Loucy (cell line): ENCODE measurements at regions not wholly inside any gene's neighbourhood (a gene's known extent, or its start where the extent isn't known, plus 50 kb on each side); places are given as distances from the start of the nearest gene placed in this dataset.

Experiments
- H2AFZ ChIP-seq: fragments of 200-600 bp; sonication (generic); 2 replicates; pipeline ENCODE4 v1.6.0; 2016; ENCODE audit warnings: antibody characterized with exemption, mild to moderate bottlenecking, low read length, moderate library complexity
- H3F3A ChIP-seq: fragments of 200-600 bp; 2 replicates; pipeline ENCODE4 v1.6.0; 2016; ENCODE audit warnings: antibody characterized with exemption, low read depth, mild to moderate bottlenecking
- H3K27me3 ChIP-seq: fragments of 200-600 bp; sonication (generic); 2 replicates; pipeline ENCODE4 v1.6.1; 2014; ENCODE audit warnings: low read length, mild to moderate bottlenecking; ENCODE audit not compliant: insufficient read depth, poor library complexity, severe bottlenecking
- H3K36me3 ChIP-seq: fragments of 200-600 bp; sonication (generic); 2 replicates; pipeline ENCODE4 v1.6.1; 2016; ENCODE audit warnings: low read length; ENCODE audit not compliant: insufficient read depth
- H3K4me1 ChIP-seq: fragments of 200-600 bp; sonication (generic); 2 replicates; pipeline ENCODE4 v1.5.1; 2014; ENCODE audit warnings: low read length, mild to moderate bottlenecking; ENCODE audit not compliant: insufficient read depth, poor library complexity, severe bottlenecking
- H3K4me2 ChIP-seq: fragments of 200-600 bp; sonication (generic); 2 replicates; pipeline ENCODE4 v1.6.0; 2014; ENCODE audit warnings: antibody characterized with exemption, low read length, low read depth, mild to moderate bottlenecking; ENCODE audit not compliant: poor library complexity, severe bottlenecking
- H3K4me3 ChIP-seq: fragments of 200-600 bp; sonication (generic); 2 replicates; pipeline ENCODE4 v1.5.1; 2014; ENCODE audit warnings: low read length, mild to moderate bottlenecking, mixed read lengths; ENCODE audit not compliant: poor library complexity, severe bottlenecking
- H3K79me2 ChIP-seq: fragments of 200-600 bp; sonication (generic); 2 replicates; pipeline ENCODE4 v1.6.1; 2014; ENCODE audit warnings: low read length; ENCODE audit not compliant: insufficient read depth
- H3K9ac ChIP-seq: fragments of 200-600 bp; sonication (generic); 2 replicates; pipeline ENCODE4 v1.6.0; 2014; ENCODE audit warnings: mild to moderate bottlenecking, low read depth, low read length, moderate library complexity; ENCODE audit not compliant: poor library complexity, severe bottlenecking
- H3K9me2 ChIP-seq: fragments of 200-600 bp; sonication (generic); replicated peaks from 2 replicates; pipeline ENCODE4 v1.6.1; 2016; ENCODE audit warnings: low read depth, low read length, mixed read lengths
- H3K9me3 ChIP-seq: fragments of 200-600 bp; sonication (generic); 2 replicates; pipeline ENCODE4 v1.6.1; 2014; ENCODE audit warnings: mild to moderate bottlenecking, antibody characterized with exemption, low read length, low read depth; ENCODE audit not compliant: insufficient read depth
- H4K20me1 ChIP-seq: fragments of 200-600 bp; sonication (generic); 2 replicates; pipeline ENCODE4 v1.6.0; 2014; ENCODE audit warnings: antibody characterized with exemption, low read length, mild to moderate bottlenecking; ENCODE audit not compliant: insufficient read depth, poor library complexity, severe bottlenecking
- EZH2phosphoT487 ChIP-seq: fragments of 200-600 bp; IDR thresholded peaks from 2 replicates; pipeline ENCODE4 v1.6.1; 2018; ENCODE audit warnings: antibody characterized with exemption, mild to moderate bottlenecking, moderate library complexity, borderline replicate concordance
- TF ChIP-seq, protein P1 (sequence below): fragments of 200-600 bp; sonication (generic); conservative IDR thresholded peaks from 2 replicates; pipeline ENCODE4 v1.5.1; 2014; ENCODE audit warnings: mild to moderate bottlenecking, antibody characterized with exemption, low read length

DNA sequence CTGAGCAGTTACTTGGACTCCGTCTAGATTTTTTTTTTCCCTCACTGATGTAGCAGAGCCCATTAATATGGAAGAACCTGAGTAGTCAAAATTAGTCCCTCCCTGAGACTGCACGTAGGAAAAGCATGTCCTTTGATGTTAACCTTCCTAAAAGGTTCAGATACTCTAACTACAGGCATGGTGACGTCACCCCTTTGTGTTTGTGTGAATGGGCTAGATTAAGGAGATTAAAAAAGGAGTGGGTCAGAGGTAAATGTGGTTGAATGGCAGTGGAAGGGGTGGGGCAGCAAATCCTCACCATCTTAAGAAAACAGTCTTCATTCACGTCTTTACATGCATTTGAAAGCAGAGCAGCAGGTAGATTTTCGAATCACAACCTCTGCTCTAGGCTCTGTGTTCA is 521.1 kb downstream of the TFAP2B start:
- no peaks in the 10 kb centered on the region for H3K27me3 ChIP-seq
- no peaks in the 10 kb centered on the region for H3K9me2 ChIP-seq
- no peaks in the 10 kb centered on the region for H3K9me3 ChIP-seq
- H3K4me3 ChIP-seq, result no peak overlapping the region
- H3F3A ChIP-seq, result no peaks in the 10 kb centered on the region
- no peak overlapping the region for H3K4me2 ChIP-seq
- no peaks in the 10 kb centered on the region for H3K36me3 ChIP-seq
- H3K9ac ChIP-seq, result no peak overlapping the region
- no peaks in the 10 kb centered on the region for H4K20me1 ChIP-seq
- H2AFZ ChIP-seq, result no peak overlapping the region
- no peaks in the 10 kb centered on the region for H3K4me1 ChIP-seq
- H3K79me2 ChIP-seq, result no peaks in the 10 kb centered on the region
- TF ChIP-seq, protein P1, sequence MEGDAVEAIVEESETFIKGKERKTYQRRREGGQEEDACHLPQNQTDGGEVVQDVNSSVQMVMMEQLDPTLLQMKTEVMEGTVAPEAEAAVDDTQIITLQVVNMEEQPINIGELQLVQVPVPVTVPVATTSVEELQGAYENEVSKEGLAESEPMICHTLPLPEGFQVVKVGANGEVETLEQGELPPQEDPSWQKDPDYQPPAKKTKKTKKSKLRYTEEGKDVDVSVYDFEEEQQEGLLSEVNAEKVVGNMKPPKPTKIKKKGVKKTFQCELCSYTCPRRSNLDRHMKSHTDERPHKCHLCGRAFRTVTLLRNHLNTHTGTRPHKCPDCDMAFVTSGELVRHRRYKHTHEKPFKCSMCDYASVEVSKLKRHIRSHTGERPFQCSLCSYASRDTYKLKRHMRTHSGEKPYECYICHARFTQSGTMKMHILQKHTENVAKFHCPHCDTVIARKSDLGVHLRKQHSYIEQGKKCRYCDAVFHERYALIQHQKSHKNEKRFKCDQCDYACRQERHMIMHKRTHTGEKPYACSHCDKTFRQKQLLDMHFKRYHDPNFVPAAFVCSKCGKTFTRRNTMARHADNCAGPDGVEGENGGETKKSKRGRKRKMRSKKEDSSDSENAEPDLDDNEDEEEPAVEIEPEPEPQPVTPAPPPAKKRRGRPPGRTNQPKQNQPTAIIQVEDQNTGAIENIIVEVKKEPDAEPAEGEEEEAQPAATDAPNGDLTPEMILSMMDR, result no peak
- no peak for TF ChIP-seq EZH2phosphoT487

DNA sequence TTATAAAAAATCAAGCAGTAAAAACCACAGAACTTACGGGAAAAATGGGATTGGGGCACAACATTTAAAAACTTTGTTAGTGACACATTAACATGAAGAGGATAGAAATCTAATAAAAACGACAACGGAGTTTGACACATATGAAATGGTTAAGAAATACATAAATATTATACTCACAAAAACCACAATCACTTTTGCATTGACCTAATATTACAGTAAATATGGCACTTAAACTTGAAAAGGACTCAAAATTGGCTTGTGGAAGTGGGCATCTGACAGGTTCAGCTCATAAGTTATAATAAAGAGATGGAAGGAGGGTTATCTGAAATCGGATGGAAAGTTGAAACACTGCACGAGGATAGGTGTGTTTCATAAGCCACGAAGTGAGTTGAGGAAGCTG is 523.7 kb downstream of the TFAP2B start:
- H3K9ac ChIP-seq, result no peak overlapping the region
- no peaks in the 10 kb centered on the region for H3K4me1 ChIP-seq
- H3K4me2 ChIP-seq, result no peak overlapping the region
- no peaks in the 10 kb centered on the region for H3F3A ChIP-seq
- no peaks in the 10 kb centered on the region for H4K20me1 ChIP-seq
- H3K36me3 ChIP-seq, result no peaks in the 10 kb centered on the region
- no peaks in the 10 kb centered on the region for H3K9me2 ChIP-seq
- H3K79me2 ChIP-seq, result no peaks in the 10 kb centered on the region
- no peak overlapping the region for H2AFZ ChIP-seq
- TF ChIP-seq, protein P1, result no peak
- TF ChIP-seq EZH2phosphoT487, result no peak
- no peaks in the 10 kb centered on the region for H3K9me3 ChIP-seq
- H3K4me3 ChIP-seq, result no peak overlapping the region
- H3K27me3 ChIP-seq, result no peaks in the 10 kb centered on the region

DNA sequence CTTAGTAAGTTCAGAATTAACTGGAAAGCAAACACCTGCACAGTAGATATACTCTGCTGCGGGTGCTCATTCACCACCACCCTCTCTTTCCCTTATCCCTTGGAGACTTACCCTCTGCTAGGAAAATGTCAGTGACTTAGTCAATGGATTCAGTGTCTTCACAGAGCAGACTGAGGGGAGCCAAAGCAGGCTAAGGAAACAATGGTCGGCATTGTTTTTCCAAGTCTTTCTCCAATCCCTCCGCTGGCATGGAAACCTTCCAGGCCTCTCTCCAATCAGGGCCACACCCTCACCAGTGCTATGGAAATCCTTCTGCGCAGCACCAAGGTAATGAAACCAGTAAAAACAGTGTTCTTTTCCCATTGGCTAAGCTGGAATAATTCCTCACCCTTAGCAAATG is 531.2 kb downstream of the TFAP2B start:
- H3K9me3 ChIP-seq, result no peaks in the 10 kb centered on the region
- no peaks in the 10 kb centered on the region for H3K79me2 ChIP-seq
- no peaks in the 10 kb centered on the region for H3F3A ChIP-seq

More for the DNA sequence above, 531.2 kb downstream of the TFAP2B start:
- no peak overlapping the region for H3K4me3 ChIP-seq
- no peaks in the 10 kb centered on the region for H3K4me1 ChIP-seq
- no peak overlapping the region for H3K4me2 ChIP-seq
- no peak overlapping the region for H3K9ac ChIP-seq
- H3K27me3 ChIP-seq, result no peaks in the 10 kb centered on the region
- no peaks in the 10 kb centered on the region for H3K36me3 ChIP-seq
- no peaks in the 10 kb centered on the region for H4K20me1 ChIP-seq
- TF ChIP-seq, protein P1, result no peak
- TF ChIP-seq EZH2phosphoT487, result no peak
- no peak overlapping the region for H2AFZ ChIP-seq
- H3K9me2 ChIP-seq, result no peaks in the 10 kb centered on the region
